Esophagus squamous epithelium (tissue), 5 donors: ENCODE measurements at regions not wholly inside any gene's neighbourhood (a gene's known extent, or its start where the extent isn't known, plus 50 kb on each side); places are given as distances from the start of the nearest gene placed in this dataset.

Source experiments
- DNase-seq: peaks from one replicate; lab custom pipeline; 2025; lab: John Stamatoyannopoulos, UW
- H3K27ac ChIP-seq, 4 donors: fragments of 200-600 bp; sonication (generic); one replicate each; pipeline ENCODE4 v1.5.1; 2016 to 2019; ENCODE audit warnings: mild to moderate bottlenecking in 1 of 4
- H3K27me3 ChIP-seq, 4 donors: fragments of 200-600 bp; sonication (generic); 1 replicate in 3 of 4; 2 replicates in 1 of 4; pipeline versions ENCODE4 v1.5.1 to v1.6.0; 2017 to 2021; ENCODE audit warnings: antibody characterized with exemption in 1 of 4
- H3K36me3 ChIP-seq, 3 donors: fragments of 200-600 bp; sonication (generic); one replicate each; pipeline ENCODE4 v1.5.1; 2016 to 2019
- H3K4me1 ChIP-seq, 3 donors: fragments of 200-600 bp; sonication (generic); one replicate each; pipeline ENCODE4 v1.5.1; 2017 to 2019
- H3K4me3 ChIP-seq, 4 donors: fragments of 200-600 bp; sonication (generic); 1 replicate in 3 of 4; 2 replicates in 1 of 4; pipeline ENCODE4 v1.5.1; 2016 to 2019; ENCODE audit warnings: mild to moderate bottlenecking in 2 of 4, moderate library complexity in 1 of 4
- H3K9me3 ChIP-seq, 3 donors: fragments of 200-600 bp; sonication (generic); one replicate each; pipeline ENCODE4 v1.5.1; 2016 to 2019
- POLR2A ChIP-seq, 4 donors: fragments of 450-650 bp; IDR thresholded peaks; one replicate each; pipeline ENCODE4 v1.6.1; 2017; ENCODE audit warnings: antibody characterized with exemption in 4 of 4, mild to moderate bottlenecking in 4 of 4, moderate library complexity in 3 of 4
- WGBS, 2 donors: methylation state at CpG; one replicate each; pipeline ENCODE4 v1.1.5; 2018; 5-methylcytosine and 5-hydroxymethylcytosine counted together
- intact Hi-C: fragments of 100-400 bp; cut with DNase I; formaldehyde crosslinking; loops from one replicate; pipeline ENCODE4 v1.15.0; 2022
- TF ChIP-seq, protein P1 (sequence below), 6 experiments: fragments of 450-650 bp in 4 of 6; fragments of 200-600 bp in 2 of 6; sonication (generic) in 2 of 6; IDR thresholded peaks; one replicate each; pipeline ENCODE4 v1.5.1; 2016 to 2019; ENCODE audit warnings: antibody characterized with exemption in 6 of 6, mild to moderate bottlenecking in 4 of 6, moderate library complexity in 4 of 6
- donor health status: DM: yes; HTN: yes; CAD: no.

DNA sequence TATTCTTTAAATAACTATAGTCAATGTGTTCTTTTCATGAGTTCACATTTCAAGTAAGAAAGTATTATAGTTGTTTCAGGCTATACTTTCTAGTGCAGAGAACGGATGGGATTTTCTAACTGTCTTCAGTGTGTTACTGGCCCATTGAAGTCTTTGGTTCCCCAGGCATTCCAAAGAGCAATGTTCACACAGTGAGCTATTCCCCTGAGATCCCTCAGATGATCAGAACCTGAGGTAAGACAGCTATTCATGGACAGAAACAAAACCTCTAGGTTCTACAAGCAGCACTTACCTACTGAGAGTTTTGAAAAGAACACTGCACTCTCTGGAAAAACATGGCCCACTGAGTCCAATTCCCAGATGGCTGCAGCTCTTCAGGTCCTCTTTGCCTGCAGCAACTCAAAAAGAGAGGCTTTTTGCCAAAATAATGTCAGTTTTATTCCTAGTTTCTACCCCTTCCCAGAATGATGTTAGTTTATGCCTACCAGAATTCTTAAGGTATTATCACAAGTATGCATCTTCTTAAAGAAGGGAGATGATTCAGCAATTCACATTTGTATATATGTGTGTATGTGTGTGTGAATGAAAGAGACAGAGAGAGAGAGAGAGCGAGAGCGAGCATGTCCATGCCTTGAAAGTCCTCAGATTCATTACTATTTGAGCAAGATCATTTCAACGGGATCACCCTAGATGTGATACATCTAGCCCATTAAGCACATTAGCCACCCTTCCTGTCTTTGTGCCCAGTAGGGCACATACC is 146.1 kb downstream of the PDHA2 start:
- 78 to 87% methylated on average over 4 of the region's 4 CpGs for WGBS, 2 donors

DNA sequence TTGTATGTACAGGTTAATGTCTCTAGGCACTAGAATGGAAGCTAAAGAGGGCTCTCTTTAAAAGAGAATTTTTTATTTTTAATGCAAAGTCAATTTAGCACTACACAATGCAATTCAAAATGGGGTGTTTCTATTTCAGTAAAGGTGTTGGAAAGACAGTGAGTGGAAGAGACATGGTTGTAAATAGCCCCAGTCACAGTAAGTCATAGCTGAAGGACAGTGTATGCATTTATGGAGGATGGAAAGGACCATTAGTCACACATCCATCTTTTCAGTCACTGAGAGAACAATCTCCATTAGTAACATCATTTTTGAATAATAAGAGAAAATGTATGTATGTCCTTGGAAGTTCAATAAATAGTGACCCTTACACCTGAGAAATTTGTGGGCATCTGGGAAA is 148.0 kb downstream of the PDHA2 start:
- no peaks in the 10 kb centered on the region for H3K9me3 ChIP-seq
- intact Hi-C loops, result no loop called here
- DNase-seq, result no peak
- TF ChIP-seq, protein P1, sequence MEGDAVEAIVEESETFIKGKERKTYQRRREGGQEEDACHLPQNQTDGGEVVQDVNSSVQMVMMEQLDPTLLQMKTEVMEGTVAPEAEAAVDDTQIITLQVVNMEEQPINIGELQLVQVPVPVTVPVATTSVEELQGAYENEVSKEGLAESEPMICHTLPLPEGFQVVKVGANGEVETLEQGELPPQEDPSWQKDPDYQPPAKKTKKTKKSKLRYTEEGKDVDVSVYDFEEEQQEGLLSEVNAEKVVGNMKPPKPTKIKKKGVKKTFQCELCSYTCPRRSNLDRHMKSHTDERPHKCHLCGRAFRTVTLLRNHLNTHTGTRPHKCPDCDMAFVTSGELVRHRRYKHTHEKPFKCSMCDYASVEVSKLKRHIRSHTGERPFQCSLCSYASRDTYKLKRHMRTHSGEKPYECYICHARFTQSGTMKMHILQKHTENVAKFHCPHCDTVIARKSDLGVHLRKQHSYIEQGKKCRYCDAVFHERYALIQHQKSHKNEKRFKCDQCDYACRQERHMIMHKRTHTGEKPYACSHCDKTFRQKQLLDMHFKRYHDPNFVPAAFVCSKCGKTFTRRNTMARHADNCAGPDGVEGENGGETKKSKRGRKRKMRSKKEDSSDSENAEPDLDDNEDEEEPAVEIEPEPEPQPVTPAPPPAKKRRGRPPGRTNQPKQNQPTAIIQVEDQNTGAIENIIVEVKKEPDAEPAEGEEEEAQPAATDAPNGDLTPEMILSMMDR (IDR thresholded peaks at IDR 0.05), result no peak
- no peak for TF ChIP-seq POLR2A (IDR thresholded peaks at IDR 0.05)
- H3K27ac ChIP-seq, result no peak overlapping the region
- H3K4me3 ChIP-seq, result no peak overlapping the region
- no peaks in the 10 kb centered on the region for H3K4me1 ChIP-seq
- no peaks in the 10 kb centered on the region for H3K27me3 ChIP-seq
- H3K36me3 ChIP-seq, result no peaks in the 10 kb centered on the region

More for the DNA sequence above, 146.1 kb downstream of the PDHA2 start:
- intact Hi-C loops, result no loop called here
- TF ChIP-seq POLR2A (IDR thresholded peaks at IDR 0.05), result no peak
- TF ChIP-seq, protein P1 (IDR thresholded peaks at IDR 0.05), result no peak
- Histone ChIP-seq H3K27ac (no peak overlapping the region), H3K4me1 (no peaks in the 10 kb centered on the region), H3K9me3 (peaks cover 0 to 11% (median 4%) of the 10 kb centered on the region in 3 donors), H3K4me3 (no peak overlapping the region), H3K27me3 (no peaks in the 10 kb centered on the region), H3K36me3 (no peaks in the 10 kb centered on the region)
- no peak for DNase-seq

DNA sequence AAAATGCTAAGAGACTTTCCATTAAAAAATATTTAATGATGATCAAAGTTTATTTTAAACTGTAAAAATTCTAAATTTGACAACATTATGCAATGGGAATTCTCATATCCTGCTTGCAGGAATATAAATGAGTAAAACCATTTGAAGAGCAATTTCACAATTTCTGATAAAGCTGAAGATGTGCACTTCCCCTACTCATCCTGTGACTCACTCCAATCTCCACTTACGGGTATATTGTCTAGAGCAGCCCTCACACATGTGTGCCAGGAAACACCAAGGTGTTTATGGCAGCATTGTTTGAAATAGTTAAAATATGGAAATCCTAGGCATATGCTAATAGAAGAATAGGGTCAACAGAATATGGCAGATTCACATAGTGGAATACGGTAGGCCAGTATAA is 158.4 kb downstream of the PDHA2 start:
- H3K4me3 ChIP-seq, result no peak overlapping the region
- no peaks in the 10 kb centered on the region for H3K9me3 ChIP-seq
- DNase-seq, result no peak
- intact Hi-C loops, result no loop called here
- no peak for TF ChIP-seq POLR2A (IDR thresholded peaks at IDR 0.05)
- TF ChIP-seq, protein P1 (IDR thresholded peaks at IDR 0.05), result no peak
- H3K36me3 ChIP-seq, result no peaks in the 10 kb centered on the region
- no peak overlapping the region for H3K27ac ChIP-seq
- no peaks in the 10 kb centered on the region for H3K4me1 ChIP-seq
- no peaks in the 10 kb centered on the region for H3K27me3 ChIP-seq
- WGBS, 2 donors, result 66 to 84% methylated on average over 2 of the region's 2 CpGs

GRCh38 chr4:96003951-96004740 is 164.3 kb downstream of the PDHA2 start:
- DNase-seq, result no peak
- no peaks in the 10 kb centered on the region for H3K36me3 ChIP-seq
- 52 to 53% methylated on average over 7 to 8 of the region's 8 CpGs for WGBS, 2 donors
- no peaks in the 10 kb centered on the region for H3K4me1 ChIP-seq
- no peaks in the 10 kb centered on the region for H3K27me3 ChIP-seq
- H3K9me3 ChIP-seq, result no peaks in the 10 kb centered on the region
- no peak overlapping the region for H3K4me3 ChIP-seq
- no peak overlapping the region for H3K27ac ChIP-seq
- intact Hi-C loops, result no loop called here
- TF ChIP-seq POLR2A (IDR thresholded peaks at IDR 0.05), result no peak
- TF ChIP-seq, protein P1 (IDR thresholded peaks at IDR 0.05), result no peak
